ENCODE measurements at regions not wholly inside any gene's neighbourhood (a gene's known extent, or its start where the extent isn't known, plus 50 kb on each side); places are given as distances from the start of the nearest gene placed in this dataset.

DNA sequence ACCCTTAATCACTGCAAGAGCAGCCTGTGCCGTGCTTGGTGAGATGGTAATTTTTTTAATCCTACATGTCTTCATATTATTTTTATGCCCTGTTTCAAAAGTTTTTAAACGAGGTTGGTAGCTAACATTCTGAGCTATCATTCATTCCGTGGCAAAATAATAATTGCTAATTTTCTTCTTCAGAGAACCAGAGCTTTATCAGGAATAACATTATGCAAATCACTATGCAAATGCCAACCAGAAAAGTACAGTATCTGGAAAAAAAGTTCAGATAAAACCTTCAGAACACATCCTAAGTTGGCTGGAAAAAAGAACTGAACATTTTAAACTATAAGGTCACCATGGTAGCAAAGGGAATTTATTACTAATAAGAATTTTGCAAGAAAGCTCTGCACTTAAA lies 165.1 kb upstream of the NABP1 start:
- TF ChIP-seq, protein P1, sequence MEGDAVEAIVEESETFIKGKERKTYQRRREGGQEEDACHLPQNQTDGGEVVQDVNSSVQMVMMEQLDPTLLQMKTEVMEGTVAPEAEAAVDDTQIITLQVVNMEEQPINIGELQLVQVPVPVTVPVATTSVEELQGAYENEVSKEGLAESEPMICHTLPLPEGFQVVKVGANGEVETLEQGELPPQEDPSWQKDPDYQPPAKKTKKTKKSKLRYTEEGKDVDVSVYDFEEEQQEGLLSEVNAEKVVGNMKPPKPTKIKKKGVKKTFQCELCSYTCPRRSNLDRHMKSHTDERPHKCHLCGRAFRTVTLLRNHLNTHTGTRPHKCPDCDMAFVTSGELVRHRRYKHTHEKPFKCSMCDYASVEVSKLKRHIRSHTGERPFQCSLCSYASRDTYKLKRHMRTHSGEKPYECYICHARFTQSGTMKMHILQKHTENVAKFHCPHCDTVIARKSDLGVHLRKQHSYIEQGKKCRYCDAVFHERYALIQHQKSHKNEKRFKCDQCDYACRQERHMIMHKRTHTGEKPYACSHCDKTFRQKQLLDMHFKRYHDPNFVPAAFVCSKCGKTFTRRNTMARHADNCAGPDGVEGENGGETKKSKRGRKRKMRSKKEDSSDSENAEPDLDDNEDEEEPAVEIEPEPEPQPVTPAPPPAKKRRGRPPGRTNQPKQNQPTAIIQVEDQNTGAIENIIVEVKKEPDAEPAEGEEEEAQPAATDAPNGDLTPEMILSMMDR (IDR thresholded peaks at IDR 0.05) = no peak
- TF ChIP-seq EZH2 (IDR thresholded peaks at IDR 0.05) = no peak

Measured in neural progenitor cell (in vitro differentiated cells).